ENCODE measurements at regions not wholly inside any gene's neighbourhood (a gene's known extent, or its start where the extent isn't known, plus 50 kb on each side); places are given as distances from the start of the nearest gene placed in this dataset.

DNA sequence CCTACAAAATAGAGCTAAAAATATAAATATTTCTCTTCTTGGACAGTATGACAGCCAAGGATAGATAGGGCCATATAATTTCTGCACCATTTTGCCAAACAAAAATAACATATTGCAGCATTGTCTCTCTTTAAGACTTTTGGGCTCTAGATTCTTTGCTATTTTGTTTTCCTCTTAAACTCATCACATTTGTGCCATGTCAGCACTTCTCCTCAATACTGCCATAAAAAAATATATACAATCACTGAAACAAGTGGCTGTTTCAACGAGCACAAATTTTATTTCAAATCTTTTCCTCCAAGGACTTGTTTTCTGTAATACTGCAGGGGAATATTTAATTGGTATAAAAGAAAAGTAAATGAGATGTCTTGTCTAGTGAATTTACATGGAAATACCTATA lies 1570.0 kb upstream of the NUDT12 start:
- DNase-seq: no peak
- TF ChIP-seq POLR2AphosphoS5 (IDR thresholded peaks at IDR 0.05) (no peak), EP300 (IDR thresholded peaks at IDR 0.05) (no peak), POLR2A (IDR thresholded peaks at IDR 0.05) (no peak)
- TF ChIP-seq, protein P1, sequence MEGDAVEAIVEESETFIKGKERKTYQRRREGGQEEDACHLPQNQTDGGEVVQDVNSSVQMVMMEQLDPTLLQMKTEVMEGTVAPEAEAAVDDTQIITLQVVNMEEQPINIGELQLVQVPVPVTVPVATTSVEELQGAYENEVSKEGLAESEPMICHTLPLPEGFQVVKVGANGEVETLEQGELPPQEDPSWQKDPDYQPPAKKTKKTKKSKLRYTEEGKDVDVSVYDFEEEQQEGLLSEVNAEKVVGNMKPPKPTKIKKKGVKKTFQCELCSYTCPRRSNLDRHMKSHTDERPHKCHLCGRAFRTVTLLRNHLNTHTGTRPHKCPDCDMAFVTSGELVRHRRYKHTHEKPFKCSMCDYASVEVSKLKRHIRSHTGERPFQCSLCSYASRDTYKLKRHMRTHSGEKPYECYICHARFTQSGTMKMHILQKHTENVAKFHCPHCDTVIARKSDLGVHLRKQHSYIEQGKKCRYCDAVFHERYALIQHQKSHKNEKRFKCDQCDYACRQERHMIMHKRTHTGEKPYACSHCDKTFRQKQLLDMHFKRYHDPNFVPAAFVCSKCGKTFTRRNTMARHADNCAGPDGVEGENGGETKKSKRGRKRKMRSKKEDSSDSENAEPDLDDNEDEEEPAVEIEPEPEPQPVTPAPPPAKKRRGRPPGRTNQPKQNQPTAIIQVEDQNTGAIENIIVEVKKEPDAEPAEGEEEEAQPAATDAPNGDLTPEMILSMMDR (IDR thresholded peaks at IDR 0.05): no peak
- H3K4me3 ChIP-seq: no peak overlapping the region
- no peaks in the 10 kb centered on the region for H3K4me1 ChIP-seq
- H3K36me3 ChIP-seq: no peaks in the 10 kb centered on the region
- WGBS, 5 donors: 65 to 84% (median 78%) methylated on average over 1 of the region's 1 CpG
- no peak overlapping the region for H3K27ac ChIP-seq
- intact Hi-C loops (cut with DNase I; ENCODE audit: low total_unique reads): no loop called here
- H3K27me3 ChIP-seq: no peaks in the 10 kb centered on the region
- no peaks in the 10 kb centered on the region for H3K9me3 ChIP-seq

DNA sequence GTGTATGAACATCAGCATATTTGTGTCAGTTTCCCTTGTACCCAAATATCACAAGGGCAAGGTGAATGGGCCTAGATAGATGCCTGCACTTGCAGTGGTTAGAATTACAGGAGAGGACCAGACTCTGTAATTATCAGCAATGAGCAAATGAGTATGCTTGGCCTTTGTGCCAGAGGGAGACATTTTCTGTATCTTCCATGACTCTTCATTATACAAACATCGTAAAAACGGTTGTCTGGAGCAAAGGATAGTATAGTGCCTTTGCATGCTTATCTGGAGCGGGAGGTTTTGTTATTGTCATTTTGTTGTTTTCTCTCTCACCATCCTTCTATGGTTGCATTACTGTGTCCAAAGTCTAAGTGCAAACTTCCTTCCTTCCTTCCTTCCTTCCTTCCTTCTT lies 1568.5 kb upstream of the NUDT12 start:
- H3K4me3 ChIP-seq: no peak overlapping the region
- no peak for TF ChIP-seq EP300 (IDR thresholded peaks at IDR 0.05)
- TF ChIP-seq, protein P1 (IDR thresholded peaks at IDR 0.05): no peak
- no peak for TF ChIP-seq POLR2AphosphoS5 (IDR thresholded peaks at IDR 0.05)
- TF ChIP-seq POLR2A (IDR thresholded peaks at IDR 0.05): no peak
- intact Hi-C loops (cut with DNase I; ENCODE audit: low total_unique reads): no loop called here

DNA sequence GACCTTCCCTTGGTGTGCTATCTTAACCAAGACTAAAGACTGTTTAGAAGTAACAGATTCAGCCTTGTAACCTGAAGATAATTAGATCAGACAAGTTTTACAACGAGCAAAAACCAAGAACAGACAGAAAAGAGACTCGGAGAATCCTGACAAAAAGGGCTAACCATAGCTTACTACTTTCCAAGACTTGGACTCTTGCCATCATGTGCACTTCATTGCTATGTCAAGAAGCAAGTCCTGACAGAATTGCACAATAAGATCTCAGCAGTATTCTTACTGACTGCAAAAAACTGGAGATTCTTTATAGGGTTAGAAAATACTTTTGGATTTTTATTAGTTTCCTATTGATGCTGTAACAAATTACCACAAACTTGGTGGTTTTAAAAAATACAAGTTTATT lies 1539.0 kb upstream of the NUDT12 start:
- no peak for TF ChIP-seq POLR2AphosphoS5 (IDR thresholded peaks at IDR 0.05)
- TF ChIP-seq EP300 (IDR thresholded peaks at IDR 0.05): no peak
- TF ChIP-seq, protein P1 (IDR thresholded peaks at IDR 0.05): no peak
- DNase-seq: peak in 1 of 2 donors; percentile 38
- H3K36me3 ChIP-seq: no peaks in the 10 kb centered on the region
- H3K4me1 ChIP-seq: no peaks in the 10 kb centered on the region
- intact Hi-C loops (cut with DNase I; ENCODE audit: low total_unique reads): no loop called here
- H3K4me3 ChIP-seq: no peak overlapping the region
- 20 to 54% (median 44%) methylated on average over 2 of the region's 2 CpGs for WGBS, 5 donors
- no peaks in the 10 kb centered on the region for H3K27me3 ChIP-seq
- H3K9me3 ChIP-seq: no peaks in the 10 kb centered on the region
- no peak overlapping the region for H3K27ac ChIP-seq

More for the DNA sequence above, 1568.5 kb upstream of the NUDT12 start:
- no peaks in the 10 kb centered on the region for H3K36me3 ChIP-seq
- no peaks in the 10 kb centered on the region for H3K4me1 ChIP-seq
- 85 to 92% (median 90%) methylated on average over 3 of the region's 3 CpGs for WGBS, 5 donors
- H3K27ac ChIP-seq: no peak overlapping the region
- H3K9me3 ChIP-seq: no peaks in the 10 kb centered on the region
- DNase-seq: no peak
- H3K27me3 ChIP-seq: no peaks in the 10 kb centered on the region

DNA sequence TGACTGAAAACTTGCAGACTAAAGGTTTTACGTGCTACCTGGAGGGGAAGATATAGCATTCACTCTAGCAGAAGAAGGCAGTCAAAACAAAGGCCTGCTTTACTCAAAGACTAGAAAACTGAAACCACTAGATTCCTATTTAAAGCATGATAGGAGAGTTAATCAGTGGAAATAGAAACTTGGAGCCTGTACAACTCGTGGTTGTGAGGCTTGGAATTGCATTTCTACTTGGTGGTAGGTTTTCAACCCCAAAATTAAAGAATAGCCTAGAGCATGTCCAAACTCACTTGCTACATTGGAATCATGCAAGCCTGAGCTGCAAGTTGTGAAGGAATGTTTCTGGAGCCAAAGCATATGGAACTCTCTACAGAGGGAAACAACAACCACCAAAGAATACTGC lies 1526.4 kb upstream of the NUDT12 start:
- Histone ChIP-seq H3K4me1 (no peaks in the 10 kb centered on the region), H3K9me3 (peaks cover 0 to 33% (median 12%) of the 10 kb centered on the region in 4 donors), H3K27ac (no peak overlapping the region), H3K36me3 (no peaks in the 10 kb centered on the region), H3K4me3 (no peak overlapping the region), H3K27me3 (no peaks in the 10 kb centered on the region)
- DNase-seq: no peak
- WGBS, 5 donors: 36 to 53% (median 46%) methylated on average over 2 of the region's 2 CpGs
- no peak for TF ChIP-seq EP300 (IDR thresholded peaks at IDR 0.05)
- intact Hi-C loops (cut with DNase I; ENCODE audit: low total_unique reads): no loop called here

DNA sequence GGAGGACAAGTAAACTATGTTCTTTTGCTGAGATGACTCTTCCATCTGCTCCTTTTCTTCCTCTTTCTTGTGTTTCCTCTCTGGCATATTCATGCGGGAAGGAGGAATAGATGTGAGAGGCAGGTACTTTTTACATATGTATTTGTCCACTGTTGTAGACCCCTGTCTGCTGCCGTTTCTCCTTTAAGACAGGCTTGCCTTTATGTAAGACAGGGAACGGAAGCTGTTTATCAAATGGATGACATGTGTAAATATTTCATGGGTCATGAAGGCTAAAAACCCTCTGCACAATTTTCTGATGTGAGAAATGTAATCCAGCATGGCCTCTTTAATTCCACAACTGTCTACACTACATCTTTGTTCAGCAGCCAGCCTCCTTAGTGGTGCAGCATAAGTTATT lies 1525.5 kb upstream of the NUDT12 start:
- H3K4me1 ChIP-seq: no peaks in the 10 kb centered on the region
- H3K4me3 ChIP-seq: no peak overlapping the region
- no peaks in the 10 kb centered on the region for H3K27me3 ChIP-seq
- intact Hi-C loops (cut with DNase I; ENCODE audit: low total_unique reads): no loop called here
- H3K9me3 ChIP-seq: peaks cover 0 to 25% (median 12%) of the 10 kb centered on the region in 4 donors
- H3K36me3 ChIP-seq: no peaks in the 10 kb centered on the region
- TF ChIP-seq, protein P1 (IDR thresholded peaks at IDR 0.05): no peak
- 13 to 29% (median 22%) methylated on average over 3 of the region's 3 CpGs for WGBS, 5 donors
- no peak for DNase-seq
- no peak overlapping the region for H3K27ac ChIP-seq

All from stomach (tissue), 8 donors.